ENCODE measurements at regions not wholly inside any gene's neighbourhood (a gene's known extent, or its start where the extent isn't known, plus 50 kb on each side); places are given as distances from the start of the nearest gene placed in this dataset.

- no peak overlapping the region for H3K4me3 ChIP-seq
- no peak for TF ChIP-seq HOXB13 (CRISPR knock-in tag; IDR thresholded peaks at IDR 0.05; ENCODE audit: low read depth)
- no peak for TF ChIP-seq SREBF2 (IDR thresholded peaks at IDR 0.05)
- TF ChIP-seq, protein P1, sequence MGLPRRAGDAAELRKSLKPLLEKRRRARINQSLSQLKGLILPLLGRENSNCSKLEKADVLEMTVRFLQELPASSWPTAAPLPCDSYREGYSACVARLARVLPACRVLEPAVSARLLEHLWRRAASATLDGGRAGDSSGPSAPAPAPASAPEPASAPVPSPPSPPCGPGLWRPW (IDR thresholded peaks at IDR 0.05), result no peak
- no peak for TF ChIP-seq HMGXB4 (CRISPR knock-in tag; IDR thresholded peaks at IDR 0.05; ENCODE audit: borderline replicate concordance)
- H3K9me3 ChIP-seq, result 0 out of 3 replicates have a peak, but pooled peaks cover 2% of the 10 kb centered on the region
- ChIA-PET CTCF (no interaction called here), POLR2A (no interaction called here)
- no peak overlapping the region; the same call in 2 of the 3 replicates for H3K4me2 ChIP-seq
- H3K4me1 ChIP-seq, result peaks cover 11% of the 10 kb centered on the region; the same call in 1 of the 3 replicates
- no peak for ATAC-seq
- FAIRE-seq, result no peak
- WGBS (ENCODE audit: missing lambda C conversion rate), result 38% methylated on average over 4 of the region's 4 CpGs
- DNase-seq (ENCODE audit: low read depth in 1 of 2, low spot score in 1 of 2), result no peak
- peak overlapping the region in 1 of 2 experiments; percentile 28; a peak in 3 of 6 replicates for H3K27ac ChIP-seq
Measured at GRCh38 chr1:55329808-55330432, 114.8 kb upstream of the USP24 start.

GRCh38 chr1:55329091-55329490 is 113.9 kb upstream of the USP24 start:
- H3K9me3 ChIP-seq, result 0 out of 3 replicates have a peak, but pooled peaks cover 2% of the 10 kb centered on the region
- FAIRE-seq, result no peak
- WGBS (ENCODE audit: missing lambda C conversion rate), result 79% methylated on average over 5 of the region's 5 CpGs

GRCh38 chr1:55326496-55327243 is 111.5 kb upstream of the USP24 start:
- no peak for FAIRE-seq
- POLR2A ChIA-PET, result no interaction called here

More at GRCh38 chr1:55329091-55329490, 113.9 kb upstream of the USP24 start:
- ChIA-PET CTCF (no interaction called here), POLR2A (no interaction called here)
- H3K4me3 ChIP-seq, result no peak overlapping the region
- TF ChIP-seq CBX8 (IDR thresholded peaks at IDR 0.05), result no peak
- no peak for TF ChIP-seq CHD4 (IDR thresholded peaks at IDR 0.05; ENCODE audit: borderline replicate concordance)
- no peak for TF ChIP-seq ATOH8 (CRISPR knock-in tag; IDR thresholded peaks at IDR 0.05; ENCODE audit: low read depth)
- TF ChIP-seq JUN (IDR thresholded peaks at IDR 0.05), result no peak
- no peak for TF ChIP-seq POLR2AphosphoS2 (conservative IDR thresholded peaks at IDR 0.05; ENCODE audit: low read length)
- no peak for TF ChIP-seq POLR2A (IDR thresholded peaks at IDR 0.05; ENCODE audit: low read length)
- TF ChIP-seq E2F6 (IDR thresholded peaks at IDR 0.05; ENCODE audit: borderline replicate concordance, low read depth), result no peak
- peaks cover 11% of the 10 kb centered on the region; the same call in 1 of the 3 replicates for H3K4me1 ChIP-seq
- no peak for ATAC-seq
- no peak overlapping the region for H3K4me2 ChIP-seq
- peak overlapping the region in 1 of 2 experiments; percentile 6; a peak in 2 of 6 replicates for H3K27ac ChIP-seq
- no peak for DNase-seq (ENCODE audit: low read depth in 1 of 2, low spot score in 1 of 2)

More at GRCh38 chr1:55326496-55327243, 111.5 kb upstream of the USP24 start:
- CTCF ChIA-PET, result interaction anchor here (1.5 to 2.5 kb wide), 2 partner anchors 9 to 11 kb away, joined by 4 to 10 read pairs; no protein-coding TSS in a partner anchor
- Histone ChIP-seq H3K4me1 (peaks cover 33% of the 10 kb centered on the region), H3K27ac (peak overlapping the region in 1 of 2 experiments; percentile 76; a peak in 3 of 6 replicates), H3K4me2 (no peak overlapping the region), H3K4me3 (no peak overlapping the region), H3K9me3 (0 out of 3 replicates have a peak, but pooled peaks cover 2% of the 10 kb centered on the region)
- TF ChIP-seq ZSCAN20 (CRISPR knock-in tag; IDR thresholded peaks at IDR 0.05) (no peak), ATOH8 (CRISPR knock-in tag; IDR thresholded peaks at IDR 0.05; ENCODE audit: low read depth) (no peak), HOXB5 (CRISPR knock-in tag; IDR thresholded peaks at IDR 0.05) (no peak)
- ATAC-seq (no peak), DNase-seq (ENCODE audit: low read depth in 1 of 2, low spot score in 1 of 2) (no peak)
- WGBS (ENCODE audit: missing lambda C conversion rate), result 81% methylated on average over 14 of the region's 14 CpGs
